ENCODE measurements at regions not wholly inside any gene's neighbourhood (a gene's known extent, or its start where the extent isn't known, plus 50 kb on each side); places are given as distances from the start of the nearest gene placed in this dataset.

- ATAC-seq: no peak
- H4K20me1 ChIP-seq (replicated peaks; ENCODE audit: insufficient read depth): no peaks in the 10 kb centered on the region
- no peaks in the 10 kb centered on the region for H3K27me3 ChIP-seq (ENCODE audit: insufficient read depth)
- Mint-ChIP-seq H3K4me1 (peaks cover 8% of the 10 kb centered on the region), H3K27me3 (ENCODE audit: insufficient read depth, low read depth, poor library complexity) (peaks cover 9% of the 10 kb centered on the region), H3K4me3 (no peak overlapping the region), H3K36me3 (ENCODE audit: low read depth) (peaks cover 42% of the 10 kb centered on the region), H3K9me3 (peaks cover 98% of the 10 kb centered on the region), H3K27ac (no peak overlapping the region)
- no peaks in the 10 kb centered on the region for H3K4me1 ChIP-seq (ENCODE audit: insufficient read depth)
- no peak overlapping the region for H3K4me3 ChIP-seq
- H3K79me2 ChIP-seq (replicated peaks; ENCODE audit: insufficient read depth): no peaks in the 10 kb centered on the region
- no peaks in the 10 kb centered on the region for H3K9me2 ChIP-seq (ENCODE audit: insufficient read depth)
- no peaks in the 10 kb centered on the region; the same call in 1 of the 2 replicates for H3K36me3 ChIP-seq (ENCODE audit: insufficient read depth)
- DNase-seq (ENCODE audit: low spot score): no peak
- no peak overlapping the region for H3K4me2 ChIP-seq
- H3F3A ChIP-seq (replicated peaks; ENCODE audit: low read depth): no peaks in the 10 kb centered on the region
- H3K27ac ChIP-seq (ENCODE audit: low read depth): no peak overlapping the region
- TF ChIP-seq CTCF (conservative IDR thresholded peaks at IDR 0.05; ENCODE audit: low read depth in 2 of 2) (no peak), NANOG (IDR thresholded peaks at IDR 0.05; ENCODE audit: borderline replicate concordance) (no peak), ZNF331 (CRISPR knock-in tag; IDR thresholded peaks at IDR 0.05; ENCODE audit: low read depth) (no peak), EZH2phosphoT487 (IDR thresholded peaks at IDR 0.05; ENCODE audit: unreplicated experiment) (no peak), ZNF462 (CRISPR knock-in tag; IDR thresholded peaks at IDR 0.05) (no peak), ZNF114 (CRISPR knock-in tag; IDR thresholded peaks at IDR 0.05) (no peak), STAT1 (IDR thresholded peaks at IDR 0.05; ENCODE audit: unreplicated experiment) (no peak), EZH2 (IDR thresholded peaks at IDR 0.05; ENCODE audit: low read depth, unreplicated experiment) (no peak), POLR2AphosphoS5 (IDR thresholded peaks at IDR 0.05; ENCODE audit: low read depth) (no peak), REST (IDR thresholded peaks at IDR 0.05; ENCODE audit: unreplicated experiment) (no peak), ETS1 (IDR thresholded peaks at IDR 0.05) (no peak), JUNB (IDR thresholded peaks at IDR 0.05; ENCODE audit: unreplicated experiment) (no peak), CREB1 (CRISPR knock-in tag; IDR thresholded peaks at IDR 0.05; ENCODE audit: low read depth) (no peak)
- H2AFZ ChIP-seq: no peak overlapping the region
Observed at GRCh38 chr10:130740166-130740565, 571.4 kb downstream of the TCERG1L start.

Data from GM23338 (cell line).